HEK293 (cell line): ENCODE measurements at regions not wholly inside any gene's neighbourhood (a gene's known extent, or its start where the extent isn't known, plus 50 kb on each side); places are given as distances from the start of the nearest gene placed in this dataset.
"Not testable (repeated sequence)": the region's sequence is repeated elsewhere in the genome, so short reads cannot be mapped to it uniquely, and the experiment has no call there.

ENCODE experiments used
- CTCF ChIP-seq: fragments of 450-650 bp; formaldehyde crosslinking; IDR thresholded peaks from 2 replicates; pipeline ENCODE4 v1.5.1; 2016; ENCODE audit warnings: missing biosample characterization, missing genetic modification characterization
- YY1 ChIP-seq: fragments of 450-650 bp; formaldehyde crosslinking; IDR thresholded peaks from 2 replicates; pipeline ENCODE4 v1.5.1; 2018; ENCODE audit warnings: missing biosample characterization, missing genetic modification characterization
- ZFP37 ChIP-seq: fragments of 450-650 bp; formaldehyde crosslinking; IDR thresholded peaks from 2 replicates; pipeline ENCODE4 v1.5.1; 2016; ENCODE audit warnings: missing biosample characterization, missing genetic modification characterization
- ZNF138 ChIP-seq: fragments of 450-650 bp; formaldehyde crosslinking; IDR thresholded peaks from 2 replicates; pipeline ENCODE4 v1.5.1; 2016; ENCODE audit warnings: missing biosample characterization, missing genetic modification characterization, borderline replicate concordance
- ZNF324 ChIP-seq: fragments of 450-650 bp; formaldehyde crosslinking; IDR thresholded peaks from 2 replicates; pipeline ENCODE4 v1.5.1; 2016; ENCODE audit warnings: missing biosample characterization, missing genetic modification characterization
- ZNF530 ChIP-seq: fragments of 450-650 bp; formaldehyde crosslinking; IDR thresholded peaks from 2 replicates; pipeline ENCODE4 v1.5.1; 2016; ENCODE audit warnings: low read depth, missing biosample characterization, missing genetic modification characterization
- ZNF701 ChIP-seq: fragments of 450-650 bp; formaldehyde crosslinking; IDR thresholded peaks from 2 replicates; pipeline ENCODE4 v1.5.1; 2016; ENCODE audit warnings: missing biosample characterization, missing genetic modification characterization
- ZNF830 ChIP-seq: fragments of 450-650 bp; IDR thresholded peaks from 2 replicates; pipeline ENCODE4 v1.5.0; 2018; ENCODE audit warnings: missing biosample characterization, missing genetic modification characterization, low read depth, mild to moderate bottlenecking, moderate library complexity

GRCh38 chr3:80314541-80314940, 546.7 kb upstream of the ROBO1 start:
- not testable (repeated sequence) for TF ChIP-seq CTCF (tag by site-specific recombination); ZNF138 (tag by site-specific recombination); ZNF530 (tag by site-specific recombination); ZNF324 (tag by site-specific recombination); ZNF701; ZNF830 (tag by site-specific recombination); YY1; ZFP37 (tag by site-specific recombination)
